Muscle layer of colon (tissue), 2 donors: ENCODE measurements at regions not wholly inside any gene's neighbourhood (a gene's known extent, or its start where the extent isn't known, plus 50 kb on each side); places are given as distances from the start of the nearest gene placed in this dataset.
"Not testable (repeated sequence)": the region's sequence is repeated elsewhere in the genome, so short reads cannot be mapped to it uniquely, and the experiment has no call there.

ENCODE experiments used
- H3K27ac ChIP-seq: one replicate; pipeline ENCODE4 v1.7.0; 2013; ENCODE audit warnings: low read depth, mild to moderate bottlenecking, low read length, moderate library complexity
- H3K27me3 ChIP-seq, 2 donors: one replicate each; pipeline ENCODE4 v1.7.0; 2013; ENCODE audit warnings: low read length in 2 of 2, mild to moderate bottlenecking in 2 of 2; ENCODE audit not compliant: insufficient read depth in 2 of 2, control insufficient read depth in 1 of 2
- H3K36me3 ChIP-seq: one replicate; pipeline ENCODE4 v1.7.0; 2013; ENCODE audit warnings: mild to moderate bottlenecking, low read length; ENCODE audit not compliant: insufficient read depth
- H3K4me1 ChIP-seq: one replicate; pipeline ENCODE4 v1.7.0; 2013; ENCODE audit warnings: mild to moderate bottlenecking, low read length; ENCODE audit not compliant: insufficient read depth
- H3K4me3 ChIP-seq, 2 donors: one replicate each; pipeline ENCODE4 v1.7.0; 2013; ENCODE audit warnings: low read length in 2 of 2, low read depth in 1 of 2, mild to moderate bottlenecking in 1 of 2, moderate library complexity in 1 of 2
- H3K9ac ChIP-seq: one replicate; pipeline ENCODE4 v1.7.0; 2013; ENCODE audit warnings: low read length
- H3K9me3 ChIP-seq: one replicate; pipeline ENCODE4 v1.7.0; 2013; ENCODE audit warnings: mild to moderate bottlenecking, low read length
- donor health status: abdominal sarcoma.
- donor health status: Adenocarcinoma of cecum.

- Histone ChIP-seq H3K27me3 (no peaks in the 10 kb centered on the region), H3K27ac (no peak overlapping the region), H3K4me3 (no peak overlapping the region), H3K4me1 (peaks cover 27% of the 10 kb centered on the region), H3K36me3 (no peaks in the 10 kb centered on the region), H3K9me3 (no peaks in the 10 kb centered on the region), H3K9ac (no peak overlapping the region)
Observed at GRCh38 chr18:46179306-46179705, 75.1 kb downstream of the HAUS1 start.

GRCh38 chr18:46182633-46183358 is 78.6 kb downstream of the HAUS1 start:
- H3K27ac ChIP-seq: no peak overlapping the region
- H3K9ac ChIP-seq: no peak overlapping the region
- no peaks in the 10 kb centered on the region for H3K27me3 ChIP-seq
- H3K36me3 ChIP-seq: no peaks in the 10 kb centered on the region
- H3K9me3 ChIP-seq: no peaks in the 10 kb centered on the region
- no peak overlapping the region for H3K4me3 ChIP-seq
- peaks cover 16% of the 10 kb centered on the region for H3K4me1 ChIP-seq

- H3K9ac ChIP-seq, H3K27ac ChIP-seq, H3K9me3 ChIP-seq, H3K27me3 ChIP-seq, H3K4me3 ChIP-seq, H3K36me3 ChIP-seq: not testable (repeated sequence)
- peaks cover 16% of the 10 kb centered on the region for H3K4me1 ChIP-seq
Observed at GRCh38 chr18:46184296-46184695, 80.1 kb downstream of the HAUS1 start.

DNA sequence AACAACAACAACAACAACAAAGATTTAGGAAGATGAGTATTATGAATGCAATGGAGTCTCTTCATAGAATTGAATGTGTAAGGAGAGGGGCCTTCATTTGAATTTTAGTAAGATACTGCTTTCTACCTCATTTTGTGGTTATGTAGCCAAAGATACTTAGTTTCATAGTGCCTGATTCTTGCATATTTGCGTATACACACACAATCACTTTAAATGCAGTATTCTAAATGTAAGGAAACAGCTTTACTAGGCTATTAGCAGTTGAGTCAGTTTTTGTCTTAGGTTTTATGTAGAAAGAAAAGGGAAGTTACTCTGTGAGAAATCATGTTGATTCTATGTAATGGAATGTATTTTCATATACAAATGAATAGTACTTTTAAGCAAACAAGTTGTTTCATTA is 80.5 kb downstream of the HAUS1 start:
- Histone ChIP-seq H3K36me3 (no peaks in the 10 kb centered on the region), H3K4me1 (peaks cover 16% of the 10 kb centered on the region), H3K27ac (no peak overlapping the region), H3K27me3 (no peaks in the 10 kb centered on the region), H3K9me3 (no peaks in the 10 kb centered on the region), H3K9ac (no peak overlapping the region), H3K4me3 (no peak overlapping the region)

DNA sequence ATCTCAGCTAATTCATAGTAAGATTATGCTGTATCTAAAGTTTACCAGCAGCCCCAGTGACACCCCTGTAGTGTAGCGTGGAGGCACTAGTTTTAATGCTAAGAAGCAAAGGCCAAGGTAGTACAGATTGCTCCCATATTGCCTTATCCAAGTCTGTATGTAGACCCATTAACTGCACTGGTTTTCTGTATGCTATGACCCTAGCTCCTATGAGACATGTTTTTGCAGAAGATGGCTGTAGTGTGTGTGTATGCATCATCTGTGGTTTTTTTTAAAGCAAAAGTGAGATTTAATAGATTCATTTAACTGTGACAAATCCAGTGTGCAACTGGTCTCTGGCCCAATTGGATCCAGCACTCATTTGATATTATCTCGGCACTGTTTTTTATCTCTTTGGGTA is 86.5 kb downstream of the HAUS1 start:
- H3K9me3 ChIP-seq: no peaks in the 10 kb centered on the region
- H3K27me3 ChIP-seq: no peaks in the 10 kb centered on the region
- H3K27ac ChIP-seq: no peak overlapping the region
- H3K36me3 ChIP-seq: no peaks in the 10 kb centered on the region
- no peak overlapping the region for H3K9ac ChIP-seq
- no peak overlapping the region for H3K4me3 ChIP-seq
- H3K4me1 ChIP-seq: no peaks in the 10 kb centered on the region

GRCh38 chr18:46196627-46197243 is 92.5 kb downstream of the HAUS1 start:
- H3K4me3 ChIP-seq: no peak overlapping the region
- no peak overlapping the region for H3K27ac ChIP-seq
- no peaks in the 10 kb centered on the region for H3K27me3 ChIP-seq
- no peaks in the 10 kb centered on the region for H3K4me1 ChIP-seq
- H3K9ac ChIP-seq: no peak overlapping the region
- H3K36me3 ChIP-seq: no peaks in the 10 kb centered on the region
- H3K9me3 ChIP-seq: no peaks in the 10 kb centered on the region

- no peaks in the 10 kb centered on the region for H3K4me1 ChIP-seq
- no peaks in the 10 kb centered on the region for H3K9me3 ChIP-seq
- H3K9ac ChIP-seq: no peak overlapping the region
Observed at GRCh38 chr18:46199515-46200147, 95.4 kb downstream of the HAUS1 start.

DNA sequence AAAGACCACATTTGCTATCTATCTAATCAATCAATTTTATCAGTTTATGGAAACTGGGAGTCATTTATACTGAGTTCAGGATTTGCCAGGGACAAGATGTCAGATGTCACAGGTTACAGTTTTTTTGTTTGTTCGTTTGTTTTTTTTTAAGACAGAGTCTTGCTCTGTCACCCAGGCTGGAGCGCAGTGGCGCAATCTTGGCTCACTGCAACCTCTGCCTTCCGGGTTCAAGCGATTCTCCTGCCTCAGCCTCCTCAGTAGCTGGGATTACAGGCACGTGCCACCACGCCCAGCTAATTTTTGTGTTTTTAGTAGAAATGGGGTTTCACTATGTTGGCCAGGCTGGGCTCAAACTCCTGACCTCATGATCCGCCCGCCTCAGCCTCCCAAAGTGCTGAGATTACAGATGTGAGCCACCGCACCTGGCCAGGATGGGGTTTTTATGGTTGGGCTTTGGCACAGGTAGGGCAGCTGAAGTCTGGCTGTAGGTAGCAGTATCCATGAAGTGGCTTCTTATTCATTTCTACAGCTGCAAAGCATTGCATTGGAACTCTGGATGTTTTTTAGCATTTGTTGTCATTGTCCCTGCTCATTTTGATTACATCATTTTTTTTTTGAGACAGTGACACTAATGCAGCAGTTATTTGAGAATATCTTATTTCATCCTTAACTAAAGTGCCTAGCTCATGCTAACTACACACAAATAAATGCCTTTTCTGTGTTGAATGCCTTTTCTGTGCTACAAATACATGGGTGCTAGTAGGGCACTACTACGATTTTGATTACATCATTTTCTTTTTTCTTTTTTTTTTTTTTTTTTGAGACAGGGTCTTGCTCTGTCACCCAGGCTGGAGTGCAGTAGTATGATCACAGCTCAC is 96.2 kb downstream of the HAUS1 start:
- H3K36me3 ChIP-seq, H3K9me3 ChIP-seq, H3K4me3 ChIP-seq, H3K4me1 ChIP-seq, H3K9ac ChIP-seq, H3K27ac ChIP-seq, H3K27me3 ChIP-seq: not testable (repeated sequence)

More at GRCh38 chr18:46199515-46200147, 95.4 kb downstream of the HAUS1 start:
- no peaks in the 10 kb centered on the region for H3K36me3 ChIP-seq
- no peaks in the 10 kb centered on the region for H3K27me3 ChIP-seq
- no peak overlapping the region for H3K4me3 ChIP-seq
- no peak overlapping the region for H3K27ac ChIP-seq

DNA sequence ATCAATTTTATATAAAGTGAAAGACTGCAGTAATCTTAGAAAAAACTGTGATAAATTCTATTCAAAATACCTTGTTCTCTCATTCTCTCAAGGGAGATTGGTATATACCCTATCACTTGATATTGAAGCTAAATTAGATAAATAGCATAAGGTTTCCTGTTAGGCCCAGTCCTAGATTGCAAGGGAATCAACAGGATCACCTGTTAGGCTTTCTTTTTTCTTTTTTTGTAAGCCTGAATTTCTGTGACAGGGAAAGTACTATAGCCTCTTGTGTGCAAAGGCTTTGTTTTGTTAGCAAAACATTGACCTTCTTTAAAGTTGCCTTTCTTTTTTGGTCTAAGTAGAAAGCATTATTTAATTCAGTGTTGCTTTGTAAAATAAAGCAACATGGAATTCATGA is 100.0 kb downstream of the HAUS1 start:
- Histone ChIP-seq H3K9me3 (no peaks in the 10 kb centered on the region), H3K27me3 (no peaks in the 10 kb centered on the region), H3K9ac (no peak overlapping the region), H3K4me3 (no peak overlapping the region), H3K36me3 (no peaks in the 10 kb centered on the region), H3K4me1 (no peaks in the 10 kb centered on the region), H3K27ac (no peak overlapping the region)

GRCh38 chr18:46207985-46208384 is 103.8 kb downstream of the HAUS1 start:
- Histone ChIP-seq H3K9ac (no peak overlapping the region), H3K4me1 (peaks cover 5% of the 10 kb centered on the region), H3K9me3 (no peaks in the 10 kb centered on the region)

GRCh38 chr18:46209161-46209560 is 105.0 kb downstream of the HAUS1 start:
- no peak overlapping the region for H3K9ac ChIP-seq
- peaks cover 5% of the 10 kb centered on the region for H3K4me1 ChIP-seq
- H3K36me3 ChIP-seq: no peaks in the 10 kb centered on the region

More at GRCh38 chr18:46207985-46208384, 103.8 kb downstream of the HAUS1 start:
- Histone ChIP-seq H3K4me3 (no peak overlapping the region), H3K27ac (no peak overlapping the region), H3K27me3 (no peaks in the 10 kb centered on the region), H3K36me3 (no peaks in the 10 kb centered on the region)

More at GRCh38 chr18:46209161-46209560, 105.0 kb downstream of the HAUS1 start:
- Histone ChIP-seq H3K4me3 (no peak overlapping the region), H3K9me3 (no peaks in the 10 kb centered on the region), H3K27ac (no peak overlapping the region), H3K27me3 (no peaks in the 10 kb centered on the region)
